Sciatic nerve (tissue), 2 donors: ENCODE measurements at regions not wholly inside any gene's neighbourhood (a gene's known extent, or its start where the extent isn't known, plus 50 kb on each side); places are given as distances from the start of the nearest gene placed in this dataset.
"Not testable (repeated sequence)": the region's sequence is repeated elsewhere in the genome, so short reads cannot be mapped to it uniquely, and the experiment has no call there.

Experiments
- ATAC-seq: fragments of 200-7000 bp; cut with Tn5 transposase; one replicate; pipeline ENCODE4 v1.9.1; 2020; ENCODE audit warnings: mild to moderate bottlenecking, moderate library complexity
- DNase-seq: peaks from one replicate; pipeline ENCODE4 v3.0.0-alpha.2; 2020; ENCODE audit warnings: low spot score
- intact Hi-C: fragments of 100-400 bp; cut with DNase I; formaldehyde crosslinking; loops from one replicate; pipeline ENCODE4 v1.14.2; 2022
- donor health status: DM: no; HTN: no; CAD: no.
- donor health status: DM: no; HTN: no; CAD: no.

DNA sequence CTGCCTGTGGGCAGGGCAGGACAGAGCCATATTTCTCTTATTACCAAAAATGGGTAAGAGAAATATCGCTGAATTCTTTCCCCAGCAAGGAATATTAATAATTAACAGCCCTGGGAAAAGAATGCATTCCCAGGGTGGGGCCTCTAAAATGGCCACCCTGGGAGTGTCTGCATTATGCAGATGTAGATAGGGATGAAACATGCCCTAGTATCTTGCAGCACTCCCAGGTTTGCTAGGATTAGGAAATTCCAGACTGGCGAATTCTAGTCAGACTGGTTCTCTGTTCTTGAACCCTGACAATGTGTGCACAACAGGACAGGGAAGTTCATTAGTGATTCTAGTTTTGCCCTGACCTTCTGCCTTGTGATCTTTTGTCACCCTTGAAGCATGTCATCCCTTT lies 1069.3 kb downstream of the CDH9 start:
- DNase-seq, ATAC-seq, intact Hi-C loops: not testable (repeated sequence)

GRCh38 chr5:25964009-25964372 lies 1074.4 kb downstream of the CDH9 start:
- ATAC-seq (peak; percentile 74), DNase-seq (no peak)
- intact Hi-C loops: no loop called here

DNA sequence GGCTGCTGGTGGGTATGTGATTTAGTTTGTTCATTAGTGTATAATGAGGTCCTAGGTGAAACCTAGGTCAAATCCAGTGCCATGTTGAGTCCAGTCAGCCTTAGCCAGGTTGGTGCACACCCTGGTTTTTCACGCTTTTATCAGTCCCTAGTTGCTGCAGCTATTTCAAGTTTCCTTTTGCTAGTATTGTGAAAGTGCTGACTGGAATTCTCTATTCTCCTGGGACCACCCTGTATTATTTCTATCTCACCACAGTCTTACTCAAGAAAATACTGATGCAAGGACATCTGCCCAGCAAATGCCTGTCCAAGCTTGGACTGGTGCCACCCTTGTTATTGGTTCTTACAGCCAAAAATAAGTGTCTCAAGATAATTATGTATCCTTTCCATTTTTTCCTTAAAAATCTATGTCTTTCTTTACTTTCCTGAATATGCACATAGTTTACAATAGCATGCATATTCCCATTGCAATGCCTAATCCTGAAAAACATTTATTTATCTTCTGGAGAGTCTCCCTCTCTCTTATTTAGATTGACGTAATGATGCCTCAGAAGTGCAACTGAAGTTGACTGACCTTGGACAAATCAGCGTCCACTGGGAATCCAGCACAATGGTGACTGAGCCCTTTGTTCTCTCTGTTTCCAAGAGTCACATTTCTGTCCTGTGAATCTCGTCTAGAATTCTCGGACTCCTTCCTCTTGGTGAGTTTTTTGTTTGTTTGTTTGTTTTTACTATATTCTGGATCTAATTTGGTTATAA lies 1075.0 kb downstream of the CDH9 start:
- intact Hi-C loops: no loop called here
- ATAC-seq (peak; percentile 97), DNase-seq (peak; percentile 76)

DNA sequence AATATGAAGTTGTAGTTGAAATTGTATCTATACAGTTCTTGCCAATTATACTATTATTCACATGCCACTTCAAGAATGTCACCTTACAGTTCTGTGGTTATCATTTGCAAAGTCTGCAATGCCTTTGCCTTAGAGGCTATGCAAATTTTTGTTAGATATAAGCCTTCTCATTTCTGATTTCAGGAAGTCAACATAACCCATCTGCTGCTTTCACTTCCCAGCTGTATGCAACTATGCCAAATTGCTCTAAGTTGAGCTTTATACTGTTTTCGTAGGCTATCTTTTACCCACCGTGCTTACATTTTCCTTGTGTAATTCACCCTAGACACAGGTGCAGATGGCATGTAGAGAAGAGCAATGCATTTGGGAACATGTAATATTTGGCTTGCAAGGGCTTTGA lies 1083.0 kb downstream of the CDH9 start:
- intact Hi-C loops: no loop called here
- DNase-seq: no peak
- ATAC-seq: no peak

DNA sequence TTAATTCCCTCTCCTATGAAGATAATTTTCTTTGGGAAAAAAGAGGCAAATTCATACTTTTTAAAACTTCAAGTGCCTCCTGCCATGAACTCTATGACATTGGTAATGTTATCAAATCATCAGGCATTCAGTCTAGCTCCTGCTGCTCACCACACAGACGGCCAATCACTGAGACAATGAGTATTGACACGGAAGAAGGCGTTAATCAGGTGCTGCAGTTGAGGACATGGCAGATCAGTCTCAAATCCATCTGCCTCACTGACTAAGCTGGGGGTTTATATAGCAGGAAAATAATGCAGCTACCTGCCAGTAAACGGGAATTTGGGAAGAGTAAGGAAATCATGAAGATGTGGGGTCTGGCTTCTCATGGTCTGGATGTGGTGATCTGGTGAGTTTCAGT lies 1087.7 kb downstream of the CDH9 start:
- intact Hi-C loops: no loop called here
- no peak for ATAC-seq
- DNase-seq: no peak

DNA sequence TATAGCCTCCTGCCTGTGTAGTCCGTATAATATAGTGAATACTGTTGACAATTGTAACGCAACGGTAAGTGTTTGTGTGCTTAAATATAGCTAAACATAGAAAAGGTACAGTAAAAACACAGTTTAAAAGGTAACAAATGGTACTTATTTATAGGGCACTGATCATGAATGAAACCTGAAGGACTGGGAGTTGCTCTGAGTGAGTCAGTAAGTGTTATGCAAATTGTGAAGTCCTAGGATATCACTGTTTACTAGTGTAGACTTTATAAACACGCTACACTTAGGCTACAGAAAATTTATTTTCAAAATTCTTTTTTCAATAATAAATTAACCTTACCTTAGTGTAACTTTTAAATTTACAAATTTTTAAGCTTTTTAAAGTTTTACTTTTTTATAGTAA lies 1090.1 kb downstream of the CDH9 start:
- ATAC-seq: no peak
- no peak for DNase-seq
- intact Hi-C loops: no loop called here

DNA sequence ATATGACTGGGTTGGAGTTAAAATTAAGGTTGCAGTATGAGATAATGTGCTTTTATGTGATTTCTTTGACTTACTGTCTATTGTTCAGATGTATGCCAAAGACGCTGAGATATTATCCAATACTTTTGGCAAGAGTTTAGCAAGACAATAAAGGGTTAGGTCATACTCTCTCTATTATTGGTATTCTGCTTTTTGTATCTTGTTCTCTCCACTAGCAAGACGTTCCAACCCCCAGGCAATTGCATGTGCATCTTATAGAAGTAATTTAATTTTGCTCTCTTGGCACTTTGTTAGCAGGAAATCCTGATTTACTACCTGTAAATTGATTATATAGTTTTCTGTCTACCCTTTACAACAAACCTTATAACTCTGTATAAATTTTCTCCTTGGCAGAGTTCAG lies 1093.6 kb downstream of the CDH9 start:
- ATAC-seq: no peak
- intact Hi-C loops: no loop called here

DNA sequence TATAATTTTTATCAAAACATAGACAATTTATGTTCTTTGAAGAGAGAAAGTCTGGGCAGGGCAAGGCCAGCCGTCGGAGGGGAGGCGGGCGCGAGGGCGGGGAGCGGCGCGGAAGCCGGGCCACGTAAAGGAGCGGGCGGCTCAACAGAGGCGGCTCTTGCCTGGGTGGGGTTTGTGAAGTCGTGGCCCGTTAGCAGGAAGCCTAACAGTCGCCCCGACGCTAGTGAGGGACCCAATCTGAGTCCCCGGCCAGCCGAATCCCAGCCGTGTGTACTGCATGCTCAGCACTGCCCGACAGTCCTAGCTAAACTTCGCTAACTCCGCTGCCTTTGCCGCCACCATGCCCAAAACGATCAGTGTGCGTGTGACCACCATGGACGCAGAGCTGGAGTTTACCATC lies 1129.2 kb downstream of the CDH9 start:
- intact Hi-C loops: no loop called here
- ATAC-seq (peak; percentile 26), DNase-seq (no peak)

More for the DNA sequence above, 1093.6 kb downstream of the CDH9 start:
- DNase-seq: no peak

GRCh38 chr5:25905646-25906045 lies 1132.7 kb downstream of the CDH9 start:
- ATAC-seq: no peak
- intact Hi-C loops: no loop called here
- DNase-seq: no peak

GRCh38 chr5:25892211-25892610 lies 1146.2 kb downstream of the CDH9 start:
- DNase-seq: no peak
- no peak for ATAC-seq
- intact Hi-C loops: no loop called here

DNA sequence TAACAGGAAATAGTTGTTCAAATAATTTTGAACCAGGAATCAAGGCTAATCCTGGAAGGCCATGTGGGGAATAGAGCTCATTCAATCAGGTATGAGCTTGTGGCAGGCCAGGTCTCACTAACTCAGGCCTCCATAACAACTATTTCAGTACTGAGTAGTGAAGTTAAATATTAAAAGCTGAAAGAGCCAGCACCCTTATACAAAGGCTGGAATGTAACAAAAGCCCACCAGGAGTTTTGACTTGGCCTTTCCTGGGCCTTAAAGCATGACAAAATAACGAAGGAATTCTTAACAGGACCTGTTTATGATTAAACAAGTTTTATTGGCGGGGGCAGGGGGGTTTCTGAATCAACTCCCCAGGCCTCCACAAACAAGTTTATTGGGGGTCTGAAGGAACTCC lies 1146.7 kb downstream of the CDH9 start:
- ATAC-seq: no peak
- no peak for DNase-seq
- intact Hi-C loops: no loop called here

GRCh38 chr5:25881318-25882036 lies 1156.9 kb downstream of the CDH9 start:
- no peak for DNase-seq
- no peak for ATAC-seq
- intact Hi-C loops: no loop called here

- ATAC-seq (no peak), DNase-seq (no peak)
- intact Hi-C loops: no loop called here
These were observed 1174.6 kb downstream of the CDH9 start for GRCh38 chr5:25863811-25864210.

DNA sequence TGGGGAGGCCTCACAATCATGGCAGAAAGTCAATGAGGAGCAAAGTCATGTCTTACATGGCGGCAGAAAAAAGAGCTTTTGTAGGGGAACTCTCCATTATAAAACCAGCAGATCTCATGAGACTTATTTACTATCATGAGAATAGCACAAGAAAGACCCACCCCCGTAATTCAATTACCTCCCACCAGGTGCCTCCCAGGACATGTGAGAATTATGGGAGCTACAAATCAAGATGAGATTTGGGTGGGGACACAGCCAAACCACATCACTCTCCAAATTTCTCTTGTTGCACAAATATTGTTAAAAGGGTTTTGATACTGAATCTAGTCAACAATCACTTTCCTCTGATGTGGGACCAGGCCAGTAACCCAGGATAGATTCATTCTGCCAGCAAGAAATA lies 1176.1 kb downstream of the CDH9 start:
- intact Hi-C loops: no loop called here
- no peak for ATAC-seq
- DNase-seq: no peak

DNA sequence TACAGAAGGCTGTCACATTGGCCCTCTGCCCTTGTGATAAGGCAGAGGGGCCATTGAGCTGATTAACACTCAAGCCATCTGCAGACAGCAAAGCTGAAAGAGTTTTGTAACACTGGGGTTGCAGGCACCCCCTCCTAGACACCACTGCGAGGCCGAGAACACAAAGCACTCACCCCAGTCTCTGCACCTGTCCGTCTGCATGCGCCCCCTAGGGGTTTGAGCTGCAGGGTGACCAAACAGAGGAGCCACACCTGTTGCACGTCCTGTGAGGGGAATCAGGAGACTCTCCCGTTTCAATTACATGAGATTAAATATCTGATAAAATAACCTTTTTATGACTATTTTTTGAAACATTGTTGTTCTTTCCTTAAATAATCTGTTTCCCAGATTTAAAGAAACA lies 1180.4 kb downstream of the CDH9 start:
- intact Hi-C loops: no loop called here
- no peak for DNase-seq
- no peak for ATAC-seq

DNA sequence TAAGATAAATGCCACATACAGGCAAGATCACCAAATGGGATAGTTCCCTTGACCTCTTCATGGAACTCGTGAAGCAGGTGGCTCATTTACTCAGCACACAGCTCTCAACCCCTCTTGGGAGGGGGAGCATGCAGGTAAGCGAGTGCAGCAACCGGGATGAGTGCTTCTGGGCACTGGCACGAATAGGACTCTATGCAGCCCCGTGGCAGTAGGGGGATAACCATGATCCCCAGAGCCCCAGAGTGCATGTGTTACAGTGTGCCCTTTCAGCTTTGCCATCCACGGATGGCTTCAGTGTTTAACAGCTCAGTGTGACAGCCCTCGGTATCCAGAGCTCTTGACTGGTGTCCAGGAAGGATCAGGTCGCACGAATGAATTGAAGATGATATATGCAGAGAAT lies 1187.1 kb downstream of the CDH9 start:
- DNase-seq (no peak), ATAC-seq (no peak)
- intact Hi-C loops: no loop called here

DNA sequence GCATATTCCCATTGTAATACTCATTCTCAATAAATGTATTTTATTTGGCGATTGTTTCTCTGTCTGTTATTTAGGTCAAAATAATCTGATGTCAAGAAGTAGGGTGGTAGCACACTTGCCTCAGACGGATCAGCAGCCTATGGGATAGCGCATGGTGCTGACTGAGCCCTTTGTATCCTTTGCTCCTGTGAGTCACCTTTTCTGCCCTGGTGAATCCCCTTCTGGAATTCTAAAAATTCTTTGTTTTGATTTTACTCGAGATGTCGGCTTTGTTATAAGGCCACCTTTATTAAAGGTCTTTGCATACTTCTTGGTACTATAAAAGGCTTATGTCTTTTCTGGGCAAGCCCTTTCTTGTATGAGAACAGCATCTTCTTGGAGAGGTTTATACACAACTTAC lies 1187.8 kb downstream of the CDH9 start:
- intact Hi-C loops: no loop called here
- ATAC-seq: no peak
- no peak for DNase-seq

DNA sequence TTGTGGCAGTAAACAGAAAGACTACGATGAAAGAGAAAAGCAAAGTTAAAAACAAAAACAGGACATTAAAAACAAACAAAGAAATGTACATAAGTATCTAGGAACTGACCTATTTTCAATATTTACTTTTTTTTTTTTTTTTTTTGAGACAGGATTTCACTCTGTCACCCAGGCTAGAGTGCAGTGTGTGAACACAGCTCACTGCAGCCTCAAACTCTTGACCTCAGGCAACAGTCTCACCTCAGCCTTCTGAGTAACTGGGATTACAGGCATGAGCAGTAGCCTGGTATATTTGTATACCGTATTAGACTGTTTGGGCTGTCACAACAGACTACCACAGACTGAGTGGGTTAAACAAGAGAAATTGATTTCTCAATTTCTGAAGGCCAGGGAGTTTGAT lies 1189.1 kb downstream of the CDH9 start:
- intact Hi-C loops: no loop called here
- ATAC-seq (no peak), DNase-seq (no peak)

DNA sequence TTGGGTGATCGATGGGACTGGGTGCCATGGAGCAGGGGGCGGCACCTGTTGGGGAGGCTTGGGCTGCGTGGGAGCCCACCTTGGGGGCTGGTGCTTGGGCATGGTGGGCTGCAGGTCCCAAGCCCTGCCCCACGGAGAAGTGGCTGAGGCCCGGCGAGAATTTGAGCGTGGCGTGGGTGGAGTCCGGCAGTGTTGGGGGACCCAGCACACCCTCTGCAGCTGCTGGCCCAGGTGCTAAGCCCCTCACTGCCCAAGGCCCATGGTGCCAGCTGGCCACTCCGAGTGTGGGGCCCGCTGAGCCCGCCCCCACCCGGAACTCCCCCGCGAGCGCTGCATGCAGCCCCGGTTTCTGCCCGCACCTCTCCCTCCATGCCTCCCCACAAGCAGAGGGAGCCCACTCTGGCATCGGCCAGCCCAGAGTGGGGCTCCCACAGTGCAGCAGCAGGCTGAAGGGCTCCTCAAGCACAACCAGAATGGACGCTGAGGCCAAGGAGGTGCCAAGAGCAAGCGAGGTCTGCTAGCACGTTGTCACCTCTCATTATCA lies 1178.6 kb upstream of the CDH10 start:
- ATAC-seq (no peak), DNase-seq (no peak)
- intact Hi-C loops: no loop called here
